Activated naive CD4-positive, alpha-beta T cell treated with anti-CD3 and anti-CD28 coated beads for 36 hours (primary cell): ENCODE measurements at regions not wholly inside any gene's neighbourhood (a gene's known extent, or its start where the extent isn't known, plus 50 kb on each side); places are given as distances from the start of the nearest gene placed in this dataset.
"Not testable (repeated sequence)": the region's sequence is repeated elsewhere in the genome, so short reads cannot be mapped to it uniquely, and the experiment has no call there.

ENCODE experiments used
- CTCF ChIA-PET: fragments of 350-600 bp; sonication (Branson Sonifier 250); formaldehyde crosslinking; loops from one replicate; lab custom pipeline; 2021; ENCODE audit warnings: antibody characterized with exemption; lab: Charles Lee
- DNase-seq: peaks from one replicate; pipeline ENCODE4 v3.0.0-alpha.2; 2020
- H3K27ac Mint-ChIP-seq: one replicate; pipeline ENCODE4 v1.8.0; 2021; ENCODE audit warnings: mild to moderate bottlenecking, mixed read lengths
- H3K27me3 Mint-ChIP-seq: one replicate; pipeline ENCODE4 v1.8.0; 2021; ENCODE audit warnings: low read depth, mixed read lengths
- H3K36me3 Mint-ChIP-seq: one replicate; pipeline ENCODE4 v1.8.0; 2021; ENCODE audit warnings: low read depth, mixed read lengths
- H3K4me1 Mint-ChIP-seq: one replicate; pipeline ENCODE4 v1.8.0; 2021; ENCODE audit warnings: low read depth, mixed read lengths
- H3K4me3 Mint-ChIP-seq: one replicate; pipeline ENCODE4 v1.8.0; 2021; ENCODE audit warnings: mild to moderate bottlenecking, moderate library complexity, mixed read lengths
- H3K9me3 Mint-ChIP-seq: one replicate; pipeline ENCODE4 v1.8.0; 2021; ENCODE audit warnings: mixed read lengths
- intact Hi-C: fragments of 100-400 bp; cut with micrococcal nuclease; formaldehyde crosslinking; loops from one replicate; pipeline ENCODE4 v1.15.1; 2023

- CTCF ChIA-PET: no interaction called here
- Mint-ChIP-seq H3K9me3 (no peaks in the 10 kb centered on the region), H3K4me3 (no peak overlapping the region), H3K36me3 (no peaks in the 10 kb centered on the region), H3K27me3 (peaks cover 17% of the 10 kb centered on the region), H3K4me1 (peaks cover 13% of the 10 kb centered on the region), H3K27ac (no peak overlapping the region)
- no peak for DNase-seq
- intact Hi-C loops: no loop called here
Measured at GRCh38 chr10:90224791-90225566, 523.6 kb downstream of the KIF20B start.

GRCh38 chr10:90226517-90226916 lies 525.1 kb downstream of the KIF20B start:
- CTCF ChIA-PET: no interaction called here
- Mint-ChIP-seq H3K9me3 (no peaks in the 10 kb centered on the region), H3K27me3 (peaks cover 24% of the 10 kb centered on the region), H3K27ac (no peak overlapping the region), H3K36me3 (no peaks in the 10 kb centered on the region), H3K4me3 (no peak overlapping the region), H3K4me1 (peaks cover 13% of the 10 kb centered on the region)
- no peak for DNase-seq
- intact Hi-C loops: loop anchor here (2.0 kb wide), 1 partner anchor 92 kb away; no protein-coding TSS in a partner anchor

- no peak overlapping the region for H3K4me3 Mint-ChIP-seq
- peaks cover 3% of the 10 kb centered on the region for H3K9me3 Mint-ChIP-seq
- intact Hi-C loops: loop anchor here (1.0 to 2.0 kb wide), 5 partner anchors 92 to 645 kb away; no protein-coding TSS in a partner anchor
- H3K27me3 Mint-ChIP-seq: peaks cover 26% of the 10 kb centered on the region
- H3K36me3 Mint-ChIP-seq: no peaks in the 10 kb centered on the region
- H3K27ac Mint-ChIP-seq: no peak overlapping the region
- CTCF ChIA-PET: no interaction called here
- DNase-seq: peak; percentile 82
- peaks cover 13% of the 10 kb centered on the region for H3K4me1 Mint-ChIP-seq
Measured at GRCh38 chr10:90227217-90227656, 525.8 kb downstream of the KIF20B start.

- Mint-ChIP-seq H3K27ac (no peak overlapping the region), H3K9me3 (peaks cover 3% of the 10 kb centered on the region), H3K27me3 (peaks cover 26% of the 10 kb centered on the region), H3K4me1 (peaks cover 13% of the 10 kb centered on the region), H3K36me3 (no peaks in the 10 kb centered on the region), H3K4me3 (no peak overlapping the region)
- intact Hi-C loops: loop anchor here (1.0 to 2.0 kb wide), 5 partner anchors 91 to 645 kb away; no protein-coding TSS in a partner anchor
- no peak for DNase-seq
- CTCF ChIA-PET: no interaction called here
Measured at GRCh38 chr10:90227786-90228185, 526.4 kb downstream of the KIF20B start.

- intact Hi-C loops: no loop called here
- H3K9me3 Mint-ChIP-seq: peaks cover 6% of the 10 kb centered on the region
- H3K27me3 Mint-ChIP-seq: peaks cover 26% of the 10 kb centered on the region
- no peak for DNase-seq
- H3K27ac Mint-ChIP-seq: no peak overlapping the region
- CTCF ChIA-PET: no interaction called here
- H3K36me3 Mint-ChIP-seq: no peaks in the 10 kb centered on the region
- H3K4me1 Mint-ChIP-seq: peaks cover 13% of the 10 kb centered on the region
- H3K4me3 Mint-ChIP-seq: no peak overlapping the region
Measured at GRCh38 chr10:90229486-90229885, 528.1 kb downstream of the KIF20B start.

GRCh38 chr10:90233805-90234204 lies 532.4 kb downstream of the KIF20B start:
- H3K4me1 Mint-ChIP-seq, intact Hi-C loops, DNase-seq, H3K27ac Mint-ChIP-seq, H3K9me3 Mint-ChIP-seq, H3K36me3 Mint-ChIP-seq, H3K4me3 Mint-ChIP-seq, CTCF ChIA-PET: not testable (repeated sequence)
- peaks cover 25% of the 10 kb centered on the region for H3K27me3 Mint-ChIP-seq

- peaks cover 7% of the 10 kb centered on the region for H3K27me3 Mint-ChIP-seq
- DNase-seq: no peak
- H3K9me3 Mint-ChIP-seq: no peaks in the 10 kb centered on the region
- no peak overlapping the region for H3K4me3 Mint-ChIP-seq
- no peaks in the 10 kb centered on the region for H3K4me1 Mint-ChIP-seq
- H3K36me3 Mint-ChIP-seq: no peaks in the 10 kb centered on the region
- CTCF ChIA-PET: no interaction called here
- no peak overlapping the region for H3K27ac Mint-ChIP-seq
- intact Hi-C loops: no loop called here
Measured at GRCh38 chr10:90245623-90246022, 544.2 kb downstream of the KIF20B start.

GRCh38 chr10:90250784-90251183 lies 549.4 kb downstream of the KIF20B start:
- H3K27me3 Mint-ChIP-seq, H3K4me3 Mint-ChIP-seq, H3K27ac Mint-ChIP-seq, DNase-seq, CTCF ChIA-PET, H3K4me1 Mint-ChIP-seq, intact Hi-C loops, H3K9me3 Mint-ChIP-seq, H3K36me3 Mint-ChIP-seq: not testable (repeated sequence)

- intact Hi-C loops: no loop called here
- no peak for DNase-seq
- Mint-ChIP-seq H3K27me3 (no peaks in the 10 kb centered on the region), H3K27ac (no peak overlapping the region), H3K9me3 (no peaks in the 10 kb centered on the region), H3K4me3 (no peak overlapping the region), H3K4me1 (no peaks in the 10 kb centered on the region), H3K36me3 (no peaks in the 10 kb centered on the region)
- CTCF ChIA-PET: interaction anchor here (1.6 kb wide), 1 partner anchor 11 kb away, joined by 5 read pairs; no protein-coding TSS in a partner anchor
Measured at GRCh38 chr10:90269699-90270098, 568.3 kb downstream of the KIF20B start.

- intact Hi-C loops: no loop called here
- CTCF ChIA-PET: no interaction called here
- H3K4me3 Mint-ChIP-seq: no peak overlapping the region
- H3K4me1 Mint-ChIP-seq: no peaks in the 10 kb centered on the region
- no peak for DNase-seq
- no peaks in the 10 kb centered on the region for H3K9me3 Mint-ChIP-seq
- H3K36me3 Mint-ChIP-seq: no peaks in the 10 kb centered on the region
- no peaks in the 10 kb centered on the region for H3K27me3 Mint-ChIP-seq
- H3K27ac Mint-ChIP-seq: no peak overlapping the region
Measured at GRCh38 chr10:90274721-90275468, 573.5 kb downstream of the KIF20B start.

- no peaks in the 10 kb centered on the region for H3K9me3 Mint-ChIP-seq
Measured at GRCh38 chr10:90276894-90277475, 575.6 kb downstream of the KIF20B start.

GRCh38 chr10:90286406-90286805 lies 571.4 kb downstream of the HTR7 start:
- Mint-ChIP-seq H3K27me3 (peaks cover 5% of the 10 kb centered on the region), H3K4me3 (no peak overlapping the region), H3K9me3 (no peaks in the 10 kb centered on the region), H3K36me3 (no peaks in the 10 kb centered on the region), H3K4me1 (no peaks in the 10 kb centered on the region), H3K27ac (no peak overlapping the region)
- no peak for DNase-seq
- CTCF ChIA-PET: no interaction called here
- intact Hi-C loops: no loop called here

More at GRCh38 chr10:90276894-90277475, 575.6 kb downstream of the KIF20B start:
- intact Hi-C loops: no loop called here
- Mint-ChIP-seq H3K4me3 (no peak overlapping the region), H3K36me3 (no peaks in the 10 kb centered on the region), H3K4me1 (no peaks in the 10 kb centered on the region), H3K27ac (no peak overlapping the region), H3K27me3 (no peaks in the 10 kb centered on the region)
- no peak for DNase-seq
- CTCF ChIA-PET: interaction anchor here (0.7 kb wide), 1 partner anchor 183 kb away, joined by 3 read pairs; no protein-coding TSS in a partner anchor
